GM06990 (cell line): ENCODE measurements at regions not wholly inside any gene's neighbourhood (a gene's known extent, or its start where the extent isn't known, plus 50 kb on each side); places are given as distances from the start of the nearest gene placed in this dataset.

Source experiments
- DNase-seq: peaks from one replicate; pipeline ENCODE4 v3.0.0-alpha.2; 2011; ENCODE audit not compliant: insufficient read length; ENCODE audit errors: extremely low read depth
- H3K27me3 ChIP-seq: replicated peaks from 2 replicates; pipeline ENCODE4 v1.6.0; 2011; ENCODE audit warnings: low read length; ENCODE audit not compliant: control insufficient read depth, insufficient read depth
- H3K36me3 ChIP-seq: 2 replicates; pipeline ENCODE4 v1.5.1; 2011; ENCODE audit warnings: low read length; ENCODE audit not compliant: control insufficient read depth, insufficient read depth
- H3K4me3 ChIP-seq: replicated peaks from 2 replicates; pipeline ENCODE4 v1.5.1; 2011; ENCODE audit warnings: low read depth, mild to moderate bottlenecking, control low read depth, low read length
- TF ChIP-seq, protein P1 (sequence below): IDR thresholded peaks from 2 replicates; pipeline ENCODE4 v1.5.1; 2011; ENCODE audit warnings: low read length, control low read depth, mild to moderate bottlenecking, inconsistent platforms; ENCODE audit not compliant: insufficient read depth, poor library complexity, severe bottlenecking

GRCh38 chr10:1923586-1923985 is 186.3 kb upstream of the ADARB2 start:
- TF ChIP-seq, protein P1, sequence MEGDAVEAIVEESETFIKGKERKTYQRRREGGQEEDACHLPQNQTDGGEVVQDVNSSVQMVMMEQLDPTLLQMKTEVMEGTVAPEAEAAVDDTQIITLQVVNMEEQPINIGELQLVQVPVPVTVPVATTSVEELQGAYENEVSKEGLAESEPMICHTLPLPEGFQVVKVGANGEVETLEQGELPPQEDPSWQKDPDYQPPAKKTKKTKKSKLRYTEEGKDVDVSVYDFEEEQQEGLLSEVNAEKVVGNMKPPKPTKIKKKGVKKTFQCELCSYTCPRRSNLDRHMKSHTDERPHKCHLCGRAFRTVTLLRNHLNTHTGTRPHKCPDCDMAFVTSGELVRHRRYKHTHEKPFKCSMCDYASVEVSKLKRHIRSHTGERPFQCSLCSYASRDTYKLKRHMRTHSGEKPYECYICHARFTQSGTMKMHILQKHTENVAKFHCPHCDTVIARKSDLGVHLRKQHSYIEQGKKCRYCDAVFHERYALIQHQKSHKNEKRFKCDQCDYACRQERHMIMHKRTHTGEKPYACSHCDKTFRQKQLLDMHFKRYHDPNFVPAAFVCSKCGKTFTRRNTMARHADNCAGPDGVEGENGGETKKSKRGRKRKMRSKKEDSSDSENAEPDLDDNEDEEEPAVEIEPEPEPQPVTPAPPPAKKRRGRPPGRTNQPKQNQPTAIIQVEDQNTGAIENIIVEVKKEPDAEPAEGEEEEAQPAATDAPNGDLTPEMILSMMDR = no peak
- Histone ChIP-seq H3K36me3 (no peaks in the 10 kb centered on the region), H3K27me3 (no peaks in the 10 kb centered on the region), H3K4me3 (no peak overlapping the region)
- no peak for DNase-seq

- TF ChIP-seq, protein P1 = no peak
- no peak overlapping the region for H3K4me3 ChIP-seq
- no peak for DNase-seq
- no peaks in the 10 kb centered on the region for H3K36me3 ChIP-seq
- H3K27me3 ChIP-seq = no peaks in the 10 kb centered on the region
Observed at GRCh38 chr10:1920941-1921340, 183.6 kb upstream of the ADARB2 start.

DNA sequence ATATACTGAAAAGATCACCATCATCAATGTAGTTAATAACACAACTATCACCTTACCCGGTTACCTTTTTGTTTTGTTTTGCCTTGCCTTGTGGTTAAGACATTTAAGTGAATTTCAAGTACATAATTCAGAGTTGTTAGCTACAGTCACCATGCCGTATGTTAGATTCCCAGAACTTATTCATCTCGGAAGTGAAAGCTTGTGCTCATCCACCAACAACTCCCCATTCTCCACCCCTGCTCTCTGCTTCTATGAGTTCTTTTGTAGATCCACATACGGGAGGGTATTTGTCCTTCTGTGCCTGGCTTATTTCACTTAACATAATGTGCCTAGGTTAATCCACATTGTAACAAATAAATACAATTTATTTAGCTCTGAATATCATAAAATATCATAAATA is 182.8 kb upstream of the ADARB2 start:
- TF ChIP-seq, protein P1 = no peak
- DNase-seq = no peak

DNA sequence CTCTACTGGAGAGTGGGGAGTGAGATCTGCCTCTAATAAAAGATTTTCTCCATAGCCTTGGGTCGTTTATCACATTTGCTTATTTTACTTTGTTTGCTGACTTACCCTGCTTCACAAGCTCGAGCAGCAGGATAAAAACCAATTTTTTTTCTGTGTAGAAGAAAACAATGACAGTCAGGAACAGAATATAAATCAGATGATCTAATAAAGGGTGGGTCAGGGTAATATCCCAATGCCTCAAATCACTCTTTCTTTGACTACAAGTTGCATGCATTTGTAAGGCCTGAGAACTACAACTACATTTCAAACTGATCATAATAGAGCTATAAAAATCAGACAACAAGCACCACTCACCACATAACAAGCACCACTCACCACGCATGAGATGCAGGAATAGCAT is 174.4 kb upstream of the ADARB2 start:
- Histone ChIP-seq H3K36me3 (no peaks in the 10 kb centered on the region), H3K4me3 (no peak overlapping the region), H3K27me3 (no peaks in the 10 kb centered on the region)
- TF ChIP-seq, protein P1 = no peak
- no peak for DNase-seq

More for the DNA sequence above, 182.8 kb upstream of the ADARB2 start:
- Histone ChIP-seq H3K36me3 (no peaks in the 10 kb centered on the region), H3K4me3 (no peak overlapping the region), H3K27me3 (no peaks in the 10 kb centered on the region)

DNA sequence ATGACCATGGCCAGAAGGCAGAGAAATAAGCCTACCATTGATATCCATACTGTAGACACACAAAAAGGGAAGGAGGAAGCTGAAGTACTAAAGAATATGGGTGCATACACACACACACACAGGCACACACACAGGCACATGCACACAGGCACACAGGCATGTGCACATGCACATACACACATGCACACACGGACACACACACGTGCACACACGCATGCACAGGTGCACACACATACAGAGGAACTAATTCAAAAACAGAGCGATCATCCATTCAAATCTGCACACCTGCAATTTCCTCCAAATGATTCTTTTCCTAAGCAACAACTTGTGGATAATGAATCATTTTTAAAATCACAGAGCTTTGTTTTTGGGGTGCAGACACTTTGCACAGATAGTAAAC is 166.7 kb upstream of the ADARB2 start:
- TF ChIP-seq, protein P1 = no peak
- Histone ChIP-seq H3K27me3 (no peaks in the 10 kb centered on the region; the same call in 1 of the 2 replicates), H3K36me3 (no peaks in the 10 kb centered on the region), H3K4me3 (no peak overlapping the region)
- DNase-seq = no peak

DNA sequence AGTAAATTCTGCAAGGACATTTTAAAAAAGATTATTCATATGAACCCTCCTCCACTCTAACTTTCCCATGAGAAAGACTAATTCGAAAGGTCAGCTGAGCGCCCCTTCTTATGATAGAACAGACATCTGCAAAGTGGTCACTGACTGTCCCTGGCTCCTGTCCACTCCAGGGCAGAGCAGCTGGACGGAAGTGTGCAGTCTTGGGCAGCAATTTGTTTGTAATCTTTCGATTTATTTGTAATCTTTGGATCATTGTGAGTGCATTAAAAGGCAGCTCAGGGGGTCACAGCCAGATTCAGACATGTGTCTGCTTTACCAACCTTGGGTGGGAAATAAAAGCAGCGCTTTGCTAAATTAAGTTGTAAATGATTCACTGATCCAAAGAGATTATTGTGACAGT is 158.8 kb upstream of the ADARB2 start:
- TF ChIP-seq, protein P1 = no peak
- H3K4me3 ChIP-seq = no peak overlapping the region
- peaks cover 1% of the 10 kb centered on the region; the same call in 1 of the 2 replicates for H3K27me3 ChIP-seq
- DNase-seq = no peak
- no peaks in the 10 kb centered on the region for H3K36me3 ChIP-seq
